Ramos (cell line): ENCODE measurements at regions not wholly inside any gene's neighbourhood (a gene's known extent, or its start where the extent isn't known, plus 50 kb on each side); places are given as distances from the start of the nearest gene placed in this dataset.
"Not testable (repeated sequence)": the region's sequence is repeated elsewhere in the genome, so short reads cannot be mapped to it uniquely, and the experiment has no call there.

Experiments used
- in situ Hi-C: fragments of 300-500 bp; cut with MboI; formaldehyde crosslinking; loops from one replicate; pipeline ENCODE4 v1.14.3; 2022; ENCODE audit warnings: low sequenced_read_pairs; ENCODE audit not compliant: unreplicated experiment

GRCh38 chr5:120174089-120174488 is 290.0 kb upstream of the PRR16 start:
- in situ Hi-C loops, result no loop called here

- in situ Hi-C loops, result not testable (repeated sequence)
These were observed 282.9 kb upstream of the PRR16 start for GRCh38 chr5:120181238-120181637.

DNA sequence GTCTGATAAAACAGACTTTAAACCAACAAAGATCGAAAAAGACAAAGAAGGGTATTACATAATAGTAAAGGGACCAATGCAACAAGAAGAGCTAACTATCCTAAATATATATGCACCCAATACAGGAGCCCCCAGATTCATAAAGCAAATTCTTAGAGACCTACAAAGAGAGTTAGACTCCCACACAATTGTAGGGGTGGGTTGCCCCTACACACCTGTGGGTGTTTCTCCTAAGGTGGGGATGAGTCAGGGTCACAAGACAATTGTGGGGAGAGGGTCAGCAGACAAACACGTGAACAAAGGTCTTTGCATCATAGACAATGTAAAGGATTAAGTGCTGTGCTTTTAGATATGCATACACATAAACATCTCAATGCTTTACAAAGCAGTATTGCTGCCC is 269.4 kb upstream of the PRR16 start:
- in situ Hi-C loops, result not testable (repeated sequence)

- in situ Hi-C loops, result no loop called here
These were observed 264.5 kb upstream of the PRR16 start for GRCh38 chr5:120199559-120199958.

GRCh38 chr5:120207129-120207528 is 257.0 kb upstream of the PRR16 start:
- in situ Hi-C loops, result no loop called here

GRCh38 chr5:120217001-120217400 is 247.1 kb upstream of the PRR16 start:
- in situ Hi-C loops, result no loop called here

DNA sequence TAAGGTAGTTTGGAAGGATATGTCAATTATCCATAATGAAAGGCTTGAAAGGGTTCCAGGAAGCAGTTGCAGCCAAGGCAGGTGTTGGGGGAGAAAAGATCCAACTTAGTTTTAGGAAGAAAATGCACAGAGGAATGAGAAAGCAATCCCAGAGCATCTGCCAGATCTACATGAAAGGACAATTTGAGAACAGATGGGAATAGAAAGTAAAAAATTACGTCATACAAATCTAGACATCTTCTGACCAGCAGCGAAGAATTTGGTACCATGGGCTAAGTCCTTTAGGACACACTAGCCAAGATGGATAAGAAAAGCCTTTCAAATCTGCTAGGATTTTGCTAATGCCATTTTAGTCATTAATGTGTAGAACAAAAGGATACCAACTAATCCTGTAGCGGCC is 244.1 kb upstream of the PRR16 start:
- in situ Hi-C loops, result no loop called here

- in situ Hi-C loops, result no loop called here
These were observed 238.6 kb upstream of the PRR16 start for GRCh38 chr5:120225524-120225923.

DNA sequence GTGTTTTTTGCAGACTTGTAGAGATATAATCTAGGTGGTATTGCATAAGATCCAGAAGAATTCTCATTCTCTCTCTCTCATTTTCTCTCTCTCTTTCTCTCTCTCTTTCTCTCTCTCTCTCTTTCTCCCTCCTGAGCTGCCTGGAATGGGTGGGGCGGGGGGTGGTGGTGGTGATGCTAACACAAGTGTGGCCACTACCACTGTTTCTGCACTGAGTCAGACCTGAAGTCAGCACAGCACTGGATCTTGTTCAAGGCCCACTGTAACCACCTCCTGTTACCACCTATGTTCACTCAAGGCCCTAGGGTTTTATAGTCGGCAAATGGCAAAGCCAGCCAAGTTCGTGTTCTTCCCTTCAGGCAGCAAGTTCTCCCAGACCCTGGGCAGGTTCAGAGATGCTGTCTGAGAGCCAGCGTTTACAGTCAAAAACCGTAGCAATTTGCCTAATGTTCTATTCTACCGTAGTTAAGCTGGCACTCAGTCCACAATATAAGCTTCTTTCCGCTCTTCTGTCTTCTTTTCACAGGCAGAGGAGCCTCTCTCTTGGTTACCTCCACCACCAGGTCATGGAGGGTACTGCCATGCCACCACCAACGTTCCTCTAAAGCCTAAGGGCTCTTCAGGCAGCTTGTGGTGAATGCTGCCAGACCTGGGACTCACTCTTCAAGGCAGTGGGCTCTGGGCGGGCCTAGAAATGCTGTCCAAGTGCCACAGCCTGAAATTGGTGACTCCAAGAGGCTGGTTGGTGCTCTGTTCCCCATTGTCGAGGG is 235.7 kb upstream of the PRR16 start:
- in situ Hi-C loops, result no loop called here

DNA sequence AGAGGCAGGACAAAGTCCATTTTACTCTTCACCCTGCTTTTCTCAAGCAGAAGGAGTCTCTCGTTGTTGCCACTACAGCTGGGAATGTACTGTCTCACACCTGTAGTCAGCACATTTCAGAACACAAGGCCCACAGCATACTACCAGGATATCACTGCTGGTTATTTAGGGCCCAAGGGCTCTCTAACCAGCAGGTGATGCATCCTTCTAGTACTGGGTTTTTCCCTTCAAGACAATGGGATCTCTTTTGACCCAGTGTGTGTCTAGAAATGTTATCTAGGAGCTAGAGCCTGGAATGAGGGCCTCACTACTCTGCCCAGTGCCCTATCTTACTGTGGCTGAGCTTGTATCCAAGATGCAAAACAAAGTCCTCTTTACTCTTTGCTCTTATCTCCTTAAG is 235.1 kb upstream of the PRR16 start:
- in situ Hi-C loops, result no loop called here

GRCh38 chr5:120231563-120231962 is 232.5 kb upstream of the PRR16 start:
- in situ Hi-C loops, result no loop called here

- in situ Hi-C loops, result no loop called here
These were observed 227.7 kb upstream of the PRR16 start for GRCh38 chr5:120236360-120236759.

DNA sequence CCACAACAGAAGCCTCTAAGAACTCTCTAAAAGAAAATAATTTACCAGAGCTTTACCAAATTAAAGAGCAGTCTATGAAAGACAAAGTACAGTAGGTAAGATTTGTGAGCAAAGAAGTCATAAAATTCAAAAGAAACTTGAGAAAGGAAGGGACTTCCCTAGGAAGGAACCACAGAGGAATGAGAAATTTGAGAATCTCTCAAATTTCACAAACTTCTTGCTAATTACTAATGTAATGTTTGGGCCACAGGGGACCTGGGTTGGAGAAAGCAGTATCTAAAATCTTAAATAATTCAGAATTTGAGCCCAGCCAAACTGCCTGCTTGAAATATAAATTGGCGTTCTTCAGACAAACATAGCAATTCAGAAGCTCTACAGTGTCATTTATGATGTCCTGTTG is 225.0 kb upstream of the PRR16 start:
- in situ Hi-C loops, result no loop called here

DNA sequence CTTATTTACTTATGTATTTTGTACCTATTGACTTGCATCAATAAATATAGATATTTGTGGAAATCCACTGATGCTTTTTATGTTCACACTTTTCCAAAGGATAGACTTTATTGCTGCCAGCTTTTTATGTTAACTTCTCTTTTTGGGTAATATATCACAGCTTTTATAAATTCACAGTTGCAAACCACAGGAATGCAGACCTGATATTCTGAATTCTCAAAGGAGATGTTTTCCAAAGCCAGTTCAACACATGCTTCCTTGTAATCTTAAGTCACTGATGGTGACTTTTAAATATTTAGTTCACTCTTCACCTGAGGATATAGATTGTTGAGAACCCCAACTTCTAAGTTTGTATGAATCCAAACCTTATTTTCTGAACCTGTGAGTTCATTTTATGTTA is 223.4 kb upstream of the PRR16 start:
- in situ Hi-C loops, result no loop called here

DNA sequence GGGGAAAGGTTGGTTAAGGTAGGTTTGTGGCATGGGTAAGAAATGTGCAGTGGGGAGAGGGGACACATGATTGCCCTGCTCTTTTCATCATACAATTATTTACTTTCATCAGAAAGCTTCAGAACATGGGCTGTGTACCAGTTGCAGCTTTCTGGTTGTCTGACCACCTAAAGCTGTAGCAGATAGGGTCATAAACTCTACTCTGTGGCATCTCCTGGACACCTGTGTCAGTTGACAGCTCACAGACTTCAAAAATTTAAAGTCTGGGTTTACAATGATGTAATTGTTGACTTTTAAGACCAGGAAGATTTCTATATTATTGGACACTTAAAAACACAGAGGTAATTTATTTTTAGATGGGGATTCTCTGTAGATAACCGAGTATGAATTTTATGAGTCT is 222.7 kb upstream of the PRR16 start:
- in situ Hi-C loops, result no loop called here

DNA sequence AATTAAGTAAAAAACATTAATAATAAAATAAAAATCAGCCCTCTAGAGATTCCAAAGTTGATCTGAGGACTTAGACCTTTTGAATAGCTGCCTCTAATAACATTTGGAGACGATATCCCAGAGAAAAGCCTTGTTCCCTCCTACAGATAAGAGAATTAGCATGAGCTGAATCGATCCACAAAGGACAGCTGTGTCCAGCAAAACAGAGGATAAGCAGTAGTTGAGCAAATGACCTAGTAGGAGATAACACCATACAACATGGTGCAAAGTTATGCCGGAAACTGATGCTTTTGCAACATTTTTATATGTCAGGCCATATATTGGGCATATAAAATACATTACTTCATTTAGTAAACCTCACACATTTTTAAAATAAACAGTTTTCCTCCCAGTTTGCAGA is 212.2 kb upstream of the PRR16 start:
- in situ Hi-C loops, result no loop called here

DNA sequence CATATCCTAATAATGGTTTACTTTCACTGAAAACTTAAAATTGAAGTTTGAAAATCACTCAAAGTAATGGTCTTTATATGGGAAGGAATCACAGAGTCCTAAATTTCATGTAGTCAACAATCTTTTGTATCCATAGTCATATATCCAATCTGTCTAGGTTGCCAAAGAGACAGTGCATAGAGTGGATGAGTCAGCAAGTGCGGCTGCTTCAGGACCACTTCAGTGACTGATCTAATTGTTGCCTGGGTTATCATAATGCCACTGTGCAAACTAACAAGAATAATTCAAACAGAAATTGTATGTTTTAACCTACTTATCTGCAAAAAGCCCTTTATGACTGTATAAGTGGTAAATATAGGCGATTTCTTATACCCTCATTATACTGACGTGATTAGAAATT is 211.3 kb upstream of the PRR16 start:
- in situ Hi-C loops, result no loop called here

DNA sequence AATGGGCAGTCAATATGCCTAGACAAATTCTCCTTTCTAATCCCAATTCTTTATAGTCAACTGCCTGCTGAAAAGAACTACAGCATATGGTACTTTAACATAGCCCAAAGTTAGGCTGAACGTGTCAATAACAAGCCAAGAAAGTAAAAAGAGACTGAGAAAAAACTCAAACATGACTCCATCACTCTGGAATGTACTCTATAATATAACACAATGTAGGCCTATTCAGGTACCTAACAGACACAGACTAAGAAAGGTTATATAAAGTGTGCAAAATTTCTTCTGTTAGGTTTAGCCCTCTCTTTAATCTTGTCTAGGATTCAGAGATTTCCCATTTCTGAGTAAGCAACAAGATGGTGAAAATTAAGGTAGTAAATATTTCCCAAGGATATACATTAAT is 209.7 kb upstream of the PRR16 start:
- in situ Hi-C loops, result no loop called here

- in situ Hi-C loops, result no loop called here
These were observed 208.9 kb upstream of the PRR16 start for GRCh38 chr5:120255214-120255613.

DNA sequence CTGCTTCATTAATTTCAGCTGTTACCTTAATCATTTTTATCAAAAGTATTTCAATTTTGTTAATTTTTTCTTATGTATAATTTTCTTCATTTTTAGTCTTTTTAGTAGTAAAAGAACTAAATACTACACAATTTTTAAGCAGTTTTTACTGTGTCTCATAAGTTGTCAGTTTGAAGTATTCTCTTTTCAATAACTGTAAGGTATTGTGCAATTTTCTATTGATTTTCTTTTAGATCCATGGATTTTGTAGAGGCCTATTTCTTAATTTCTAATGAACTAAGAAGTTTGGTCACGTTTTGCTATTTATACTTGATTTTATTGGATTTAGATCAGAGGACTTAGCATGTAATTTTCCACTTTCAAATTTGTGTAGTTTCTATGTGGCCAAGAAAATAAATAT is 207.7 kb upstream of the PRR16 start:
- in situ Hi-C loops, result no loop called here

GRCh38 chr5:120257358-120257971 is 206.6 kb upstream of the PRR16 start:
- in situ Hi-C loops, result no loop called here

DNA sequence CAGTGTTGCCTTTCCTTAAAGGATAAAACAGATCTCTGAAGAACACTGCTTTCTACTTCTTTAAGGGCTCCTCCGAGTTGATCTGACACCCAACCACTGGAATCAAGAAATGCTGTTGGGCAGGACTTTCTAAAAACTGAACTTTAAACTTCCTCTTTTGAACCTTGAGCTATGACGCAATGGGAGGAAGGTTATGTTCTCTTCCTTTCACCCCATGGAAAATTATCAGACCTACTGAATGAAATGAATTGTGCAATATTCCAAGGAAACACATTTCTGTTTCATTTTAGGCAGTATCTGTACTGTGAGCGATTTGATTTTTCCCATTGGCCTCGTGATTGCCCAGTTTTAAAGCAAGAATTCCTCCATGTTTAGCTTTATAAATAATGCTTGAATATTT is 206.0 kb upstream of the PRR16 start:
- in situ Hi-C loops, result no loop called here
